HG03565 (cell line): ENCODE measurements at regions not wholly inside any gene's neighbourhood (a gene's known extent, or its start where the extent isn't known, plus 50 kb on each side); places are given as distances from the start of the nearest gene placed in this dataset.

Experiments
- ATAC-seq: cut with Tn5 transposase; IDR thresholded peaks from one replicate; pipeline ENCODE4 v1.9.1; 2021; ENCODE audit warnings: mild to moderate bottlenecking, moderate library complexity; ENCODE audit not compliant: unreplicated experiment

GRCh38 chr5:2575292-2575691 lies 176.2 kb downstream of the IRX2 start:
- no peak for ATAC-seq

- ATAC-seq: no peak
Measured at GRCh38 chr5:2574155-2574554, 177.3 kb downstream of the IRX2 start.

- no peak for ATAC-seq
Measured at GRCh38 chr5:2570586-2570985, 180.9 kb downstream of the IRX2 start.

- ATAC-seq: no peak
Measured at GRCh38 chr5:2569774-2570542, 181.5 kb downstream of the IRX2 start.

- no peak for ATAC-seq
Measured at GRCh38 chr5:2569176-2569575, 182.3 kb downstream of the IRX2 start.

- ATAC-seq: no peak
Measured at GRCh38 chr5:2566284-2566683, 185.2 kb downstream of the IRX2 start.

- ATAC-seq: no peak
Measured at GRCh38 chr5:2565147-2565546, 186.3 kb downstream of the IRX2 start.

GRCh38 chr5:2563046-2563445 lies 188.4 kb downstream of the IRX2 start:
- ATAC-seq: no peak

- no peak for ATAC-seq
Measured at GRCh38 chr5:2562036-2562435, 189.4 kb downstream of the IRX2 start.

- ATAC-seq: no peak
Measured at GRCh38 chr5:2560435-2560834, 191.0 kb downstream of the IRX2 start.

GRCh38 chr5:2557435-2557834 lies 194.0 kb downstream of the IRX2 start:
- no peak for ATAC-seq

GRCh38 chr5:2556375-2556966 lies 195.0 kb downstream of the IRX2 start:
- ATAC-seq: no peak

GRCh38 chr5:2553611-2554010 lies 197.9 kb downstream of the IRX2 start:
- ATAC-seq: no peak

GRCh38 chr5:2550509-2550908 lies 201.0 kb downstream of the IRX2 start:
- no peak for ATAC-seq

GRCh38 chr5:2549900-2550299 lies 201.6 kb downstream of the IRX2 start:
- ATAC-seq: no peak

GRCh38 chr5:2549354-2549753 lies 202.1 kb downstream of the IRX2 start:
- ATAC-seq: no peak

GRCh38 chr5:2546938-2547337 lies 204.5 kb downstream of the IRX2 start:
- no peak for ATAC-seq

- no peak for ATAC-seq
Measured at GRCh38 chr5:2544003-2544402, 207.5 kb downstream of the IRX2 start.

- ATAC-seq: no peak
Measured at GRCh38 chr5:2542821-2543220, 208.7 kb downstream of the IRX2 start.

- ATAC-seq: no peak
Measured at GRCh38 chr5:2542026-2542425, 209.5 kb downstream of the IRX2 start.

- ATAC-seq: no peak
Measured at GRCh38 chr5:2538169-2538568, 213.3 kb downstream of the IRX2 start.

GRCh38 chr5:2537378-2538145 lies 213.9 kb downstream of the IRX2 start:
- ATAC-seq: no peak
